PC-9 (cell line): ENCODE measurements at regions not wholly inside any gene's neighbourhood (a gene's known extent, or its start where the extent isn't known, plus 50 kb on each side); places are given as distances from the start of the nearest gene placed in this dataset.

Experiments used
- CTCF ChIP-seq: fragments of 200-600 bp; sonication (generic); conservative IDR thresholded peaks from 2 replicates; pipeline ENCODE4 v1.6.1; 2017; ENCODE audit warnings: mixed run types, antibody characterized with exemption, mild to moderate bottlenecking, moderate library complexity
- EZH2 ChIP-seq: fragments of 200-600 bp; sonication (generic); IDR thresholded peaks from 2 replicates; pipeline ENCODE4 v1.8.0; 2017; ENCODE audit warnings: antibody characterized with exemption, low read depth

- no peak for TF ChIP-seq CTCF
- TF ChIP-seq EZH2: no peak
These were observed 288.5 kb downstream of the SOX4 start for GRCh38 chr6:21881969-21882465.
